ENCODE measurements at regions not wholly inside any gene's neighbourhood (a gene's known extent, or its start where the extent isn't known, plus 50 kb on each side); places are given as distances from the start of the nearest gene placed in this dataset.

DNA sequence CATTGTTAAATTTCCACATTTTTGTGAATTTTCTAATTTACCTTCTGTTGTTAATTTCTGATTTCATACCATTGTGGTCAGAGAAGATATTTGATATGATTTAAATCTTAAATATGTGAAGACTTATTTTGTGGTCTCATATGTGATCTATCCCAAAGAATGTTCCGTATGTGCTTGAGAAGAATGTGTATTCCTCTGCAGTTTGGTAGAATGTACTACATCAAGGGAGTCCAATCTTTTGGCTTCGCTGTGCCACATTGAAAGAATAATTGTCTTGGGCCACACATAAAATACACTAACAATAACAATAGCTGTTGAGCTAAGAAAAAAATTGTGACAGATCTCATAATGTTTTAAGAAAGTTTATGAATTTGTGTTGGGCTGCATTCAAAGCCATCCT is 140.7 kb upstream of the PRNP start:
- H3K4me3 ChIP-seq (ENCODE audit: low read depth, low read length) = no peak overlapping the region
- peak; percentile 29 for DNase-seq (ENCODE audit: low read depth)
- TF ChIP-seq, protein P1, sequence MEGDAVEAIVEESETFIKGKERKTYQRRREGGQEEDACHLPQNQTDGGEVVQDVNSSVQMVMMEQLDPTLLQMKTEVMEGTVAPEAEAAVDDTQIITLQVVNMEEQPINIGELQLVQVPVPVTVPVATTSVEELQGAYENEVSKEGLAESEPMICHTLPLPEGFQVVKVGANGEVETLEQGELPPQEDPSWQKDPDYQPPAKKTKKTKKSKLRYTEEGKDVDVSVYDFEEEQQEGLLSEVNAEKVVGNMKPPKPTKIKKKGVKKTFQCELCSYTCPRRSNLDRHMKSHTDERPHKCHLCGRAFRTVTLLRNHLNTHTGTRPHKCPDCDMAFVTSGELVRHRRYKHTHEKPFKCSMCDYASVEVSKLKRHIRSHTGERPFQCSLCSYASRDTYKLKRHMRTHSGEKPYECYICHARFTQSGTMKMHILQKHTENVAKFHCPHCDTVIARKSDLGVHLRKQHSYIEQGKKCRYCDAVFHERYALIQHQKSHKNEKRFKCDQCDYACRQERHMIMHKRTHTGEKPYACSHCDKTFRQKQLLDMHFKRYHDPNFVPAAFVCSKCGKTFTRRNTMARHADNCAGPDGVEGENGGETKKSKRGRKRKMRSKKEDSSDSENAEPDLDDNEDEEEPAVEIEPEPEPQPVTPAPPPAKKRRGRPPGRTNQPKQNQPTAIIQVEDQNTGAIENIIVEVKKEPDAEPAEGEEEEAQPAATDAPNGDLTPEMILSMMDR (IDR thresholded peaks at IDR 0.05; ENCODE audit: insufficient read depth, low read length) = no peak

DNA sequence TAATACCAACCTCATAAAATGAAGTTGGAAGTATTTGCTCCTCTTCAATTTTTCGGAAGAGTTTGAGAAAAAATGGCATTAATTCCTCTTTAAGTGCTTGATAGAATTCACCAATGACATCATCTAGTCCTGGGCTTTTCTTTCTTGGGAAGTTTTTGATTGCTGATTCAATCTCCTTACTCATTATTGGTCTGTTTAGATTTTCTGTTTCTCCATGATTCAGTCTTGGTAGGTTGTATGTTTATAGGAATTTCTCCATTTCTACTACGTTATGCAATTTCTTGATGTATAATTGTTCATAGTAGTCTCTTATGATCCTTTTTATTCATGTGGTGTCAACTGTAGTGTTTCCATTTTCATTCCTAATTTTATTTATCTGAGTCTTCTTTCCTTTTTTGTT is 141.5 kb upstream of the PRNP start:
- TF ChIP-seq, protein P1 (IDR thresholded peaks at IDR 0.05; ENCODE audit: insufficient read depth, low read length) = no peak
- no peak overlapping the region for H3K4me3 ChIP-seq (ENCODE audit: low read depth, low read length)
- peak; percentile 38 for DNase-seq (ENCODE audit: low read depth)

DNA sequence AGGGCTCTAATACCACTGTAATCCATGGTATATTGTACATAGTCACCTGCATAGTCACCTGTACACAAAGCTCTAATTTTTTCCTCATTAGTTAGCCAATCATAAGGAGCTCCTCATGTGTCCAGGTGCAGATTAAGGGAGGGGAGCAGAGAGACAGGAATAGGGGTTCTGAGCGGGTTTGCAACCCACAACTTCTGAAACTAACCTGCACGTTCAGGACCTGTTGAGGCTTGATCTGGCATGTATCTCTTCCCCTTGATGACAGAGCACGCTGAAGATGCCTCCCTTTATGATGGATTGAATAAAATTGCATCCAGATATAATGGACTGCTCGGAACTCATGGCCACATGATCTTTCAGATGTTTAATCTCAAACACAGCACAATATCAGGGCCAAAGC is 144.0 kb upstream of the PRNP start:
- no peak for DNase-seq (ENCODE audit: low read depth)
- TF ChIP-seq, protein P1 (IDR thresholded peaks at IDR 0.05; ENCODE audit: insufficient read depth, low read length) = no peak
- no peak overlapping the region for H3K4me3 ChIP-seq (ENCODE audit: low read depth, low read length)

DNA sequence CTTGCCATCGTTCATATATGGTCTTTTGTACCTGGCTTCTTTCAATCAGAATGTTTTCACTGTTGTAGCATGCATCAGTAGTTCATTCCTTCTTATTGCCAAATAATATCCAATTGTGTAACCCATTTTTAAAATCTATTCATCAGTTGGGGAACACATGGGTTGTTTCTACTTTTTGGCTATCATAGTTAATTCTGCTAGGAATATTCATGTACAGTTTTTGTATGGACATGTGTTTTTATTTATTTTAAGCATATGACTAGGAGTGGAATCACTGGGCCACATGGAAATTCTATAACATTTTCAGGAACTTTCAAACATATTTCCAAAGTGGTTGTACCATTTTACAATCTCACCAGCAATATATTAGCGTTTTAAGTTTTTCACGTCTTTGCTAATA is 151.9 kb upstream of the PRNP start:
- TF ChIP-seq, protein P1 (IDR thresholded peaks at IDR 0.05; ENCODE audit: insufficient read depth, low read length) = no peak
- no peak for DNase-seq (ENCODE audit: low read depth)
- no peak overlapping the region for H3K4me3 ChIP-seq (ENCODE audit: low read depth, low read length)

DNA sequence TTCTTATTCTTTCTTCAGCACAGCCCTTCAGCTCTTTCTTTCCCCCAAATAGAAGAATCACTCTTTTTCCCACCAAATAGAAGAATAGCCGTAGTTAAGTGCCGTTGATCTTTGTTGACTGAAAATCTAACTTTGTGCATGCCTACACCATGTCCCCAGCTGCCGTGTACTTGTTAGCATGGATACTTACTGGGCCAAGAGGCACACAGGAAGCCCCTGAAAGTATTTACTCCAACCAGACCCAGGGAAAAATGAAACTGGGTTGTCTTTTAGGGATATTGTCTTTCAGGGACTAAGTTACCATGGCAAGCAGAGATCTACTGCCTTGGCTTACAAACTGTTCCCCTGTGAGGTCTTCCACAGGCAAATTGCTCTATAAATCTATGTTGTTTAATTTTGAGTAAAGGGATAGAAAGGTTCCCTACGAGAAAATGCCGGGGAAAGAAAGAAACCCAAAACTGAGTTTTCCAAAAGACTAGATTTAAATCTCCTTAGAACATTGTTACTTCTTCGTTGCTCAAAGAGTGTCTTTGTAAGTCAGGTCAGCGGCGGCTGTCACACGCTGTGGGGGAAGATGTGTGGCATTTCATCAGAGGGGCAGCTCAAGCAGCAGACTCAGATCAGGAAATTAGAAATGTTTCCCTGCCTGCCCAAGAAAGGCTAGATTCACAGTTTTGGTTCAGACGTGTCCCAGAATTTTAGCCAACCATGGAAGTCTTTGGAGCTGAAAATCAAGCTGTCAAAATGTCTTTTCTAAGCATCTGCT is 152.7 kb upstream of the PRNP start:
- DNase-seq (ENCODE audit: low read depth) = no peak
- TF ChIP-seq, protein P1 (IDR thresholded peaks at IDR 0.05; ENCODE audit: insufficient read depth, low read length) = no peak
- no peak overlapping the region for H3K4me3 ChIP-seq (ENCODE audit: low read depth, low read length)

DNA sequence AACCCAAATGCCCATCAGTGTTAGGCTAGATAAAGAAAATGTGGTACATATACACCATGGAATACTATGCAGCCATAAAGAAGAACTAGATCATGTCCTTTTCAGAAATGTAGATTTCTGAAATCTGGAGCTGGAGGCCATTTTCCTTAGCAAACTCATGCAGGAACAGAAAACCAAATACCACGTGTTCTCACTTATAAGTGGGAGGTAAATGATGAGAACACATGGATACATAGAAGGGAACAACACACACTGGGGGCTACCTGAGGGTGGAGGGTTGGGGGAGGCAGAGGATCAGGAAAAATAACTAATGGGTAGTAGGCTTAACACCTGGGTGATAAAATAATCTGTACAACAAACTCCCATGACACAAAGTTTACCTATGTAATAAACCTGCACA is 153.5 kb upstream of the PRNP start:
- no peak for DNase-seq (ENCODE audit: low read depth)
- H3K4me3 ChIP-seq (ENCODE audit: low read depth, low read length) = no peak overlapping the region
- TF ChIP-seq, protein P1 (IDR thresholded peaks at IDR 0.05; ENCODE audit: insufficient read depth, low read length) = no peak

DNA sequence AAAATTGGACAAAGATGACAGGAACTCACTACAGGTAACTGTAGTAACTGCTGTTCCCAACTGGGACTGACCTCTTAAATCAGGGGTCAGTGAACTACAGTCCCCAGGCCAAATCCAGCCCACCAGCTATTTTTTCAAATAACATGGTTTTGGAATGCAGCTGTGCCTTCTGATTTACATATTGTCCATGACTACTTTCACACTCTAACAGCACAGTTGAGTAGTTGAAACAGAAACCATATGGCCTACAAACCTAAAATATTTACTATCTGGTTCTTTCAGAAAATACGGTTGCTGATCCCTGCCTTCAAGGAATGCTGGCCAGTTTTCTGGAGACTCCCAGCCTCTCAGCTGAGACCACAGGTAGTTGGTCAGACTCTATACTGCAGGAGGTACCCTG is 161.5 kb upstream of the PRNP start:
- TF ChIP-seq, protein P1 (IDR thresholded peaks at IDR 0.05; ENCODE audit: insufficient read depth, low read length) = no peak
- DNase-seq (ENCODE audit: low read depth) = no peak

More for the DNA sequence above, 161.5 kb upstream of the PRNP start:
- H3K4me3 ChIP-seq (ENCODE audit: low read depth, low read length) = no peak overlapping the region

Data from fibroblast of the aortic adventitia (primary cell).